ENCODE measurements at regions not wholly inside any gene's neighbourhood (a gene's known extent, or its start where the extent isn't known, plus 50 kb on each side); places are given as distances from the start of the nearest gene placed in this dataset.

DNA sequence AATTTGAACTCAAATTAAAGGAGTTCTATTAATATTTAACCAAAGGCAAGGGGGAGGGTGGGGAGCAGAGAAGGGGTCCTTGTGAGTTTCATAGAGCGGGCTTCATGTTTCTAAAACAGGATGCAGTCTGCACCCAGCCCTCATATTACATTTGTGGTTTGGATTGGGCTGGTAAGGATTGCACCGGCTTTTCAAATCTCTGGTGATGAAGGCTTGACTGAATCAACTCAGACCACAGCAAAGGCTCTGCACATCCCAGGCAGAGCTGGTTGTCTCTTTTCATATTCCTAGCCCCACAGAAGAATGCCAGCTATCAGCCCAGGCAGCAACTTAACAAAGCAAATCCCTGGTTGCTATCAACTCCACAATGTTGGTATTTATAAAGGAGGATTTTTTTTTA is 1221.4 kb downstream of the VRK1 start:
- TF ChIP-seq, protein P1, sequence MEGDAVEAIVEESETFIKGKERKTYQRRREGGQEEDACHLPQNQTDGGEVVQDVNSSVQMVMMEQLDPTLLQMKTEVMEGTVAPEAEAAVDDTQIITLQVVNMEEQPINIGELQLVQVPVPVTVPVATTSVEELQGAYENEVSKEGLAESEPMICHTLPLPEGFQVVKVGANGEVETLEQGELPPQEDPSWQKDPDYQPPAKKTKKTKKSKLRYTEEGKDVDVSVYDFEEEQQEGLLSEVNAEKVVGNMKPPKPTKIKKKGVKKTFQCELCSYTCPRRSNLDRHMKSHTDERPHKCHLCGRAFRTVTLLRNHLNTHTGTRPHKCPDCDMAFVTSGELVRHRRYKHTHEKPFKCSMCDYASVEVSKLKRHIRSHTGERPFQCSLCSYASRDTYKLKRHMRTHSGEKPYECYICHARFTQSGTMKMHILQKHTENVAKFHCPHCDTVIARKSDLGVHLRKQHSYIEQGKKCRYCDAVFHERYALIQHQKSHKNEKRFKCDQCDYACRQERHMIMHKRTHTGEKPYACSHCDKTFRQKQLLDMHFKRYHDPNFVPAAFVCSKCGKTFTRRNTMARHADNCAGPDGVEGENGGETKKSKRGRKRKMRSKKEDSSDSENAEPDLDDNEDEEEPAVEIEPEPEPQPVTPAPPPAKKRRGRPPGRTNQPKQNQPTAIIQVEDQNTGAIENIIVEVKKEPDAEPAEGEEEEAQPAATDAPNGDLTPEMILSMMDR (conservative IDR thresholded peaks at IDR 0.05) = no peak

DNA sequence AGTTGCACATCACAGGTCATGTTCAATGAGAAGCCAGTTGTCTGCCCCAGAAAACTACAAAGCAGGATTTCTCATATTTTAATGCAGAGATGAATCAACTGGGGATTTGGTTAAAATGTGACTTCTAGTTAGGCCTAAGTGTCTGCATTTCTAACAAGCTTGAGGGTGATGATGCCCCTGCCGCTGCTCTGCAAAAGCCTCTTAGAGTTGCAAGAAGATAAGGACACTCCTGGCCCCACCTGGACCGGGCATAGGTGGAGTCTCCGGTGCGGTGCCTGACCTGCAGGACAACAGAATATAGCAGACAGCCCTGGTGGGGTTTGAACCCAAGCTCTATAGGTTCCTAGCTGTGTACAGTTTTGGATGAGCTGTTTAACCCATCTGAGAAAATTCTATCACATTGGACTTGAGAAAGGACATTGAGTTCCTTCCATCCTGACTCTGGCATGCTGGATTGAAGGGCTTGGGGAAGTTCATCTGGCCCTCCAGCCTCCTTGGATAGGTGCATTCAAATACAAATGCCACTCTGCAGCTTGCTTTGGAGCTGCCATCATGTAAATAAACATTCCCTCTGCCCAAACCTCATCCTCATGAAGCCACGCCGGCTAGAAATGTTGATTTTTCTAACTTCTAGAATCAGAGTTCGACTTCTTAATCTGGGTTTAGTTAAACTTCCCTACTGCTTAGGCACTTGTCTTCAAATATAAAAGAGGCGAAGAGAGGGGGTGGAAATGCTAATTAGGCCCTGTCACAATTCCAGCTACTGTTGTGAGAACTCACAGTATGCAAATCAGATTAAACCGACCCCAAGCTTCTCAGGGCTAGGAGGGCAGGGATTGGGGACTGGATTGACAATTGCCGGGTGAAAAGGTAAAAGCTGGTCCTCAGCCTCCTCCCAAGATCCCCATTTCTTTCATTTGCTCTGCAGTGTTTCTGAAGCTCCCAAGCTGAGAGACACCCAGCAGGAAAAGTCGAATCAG is 1225.6 kb downstream of the VRK1 start:
- H3K27ac ChIP-seq = no peak overlapping the region
- TF ChIP-seq, protein P1 (conservative IDR thresholded peaks at IDR 0.05) = no peak

More for the DNA sequence above, 1221.4 kb downstream of the VRK1 start:
- no peak overlapping the region for H3K27ac ChIP-seq

DNA sequence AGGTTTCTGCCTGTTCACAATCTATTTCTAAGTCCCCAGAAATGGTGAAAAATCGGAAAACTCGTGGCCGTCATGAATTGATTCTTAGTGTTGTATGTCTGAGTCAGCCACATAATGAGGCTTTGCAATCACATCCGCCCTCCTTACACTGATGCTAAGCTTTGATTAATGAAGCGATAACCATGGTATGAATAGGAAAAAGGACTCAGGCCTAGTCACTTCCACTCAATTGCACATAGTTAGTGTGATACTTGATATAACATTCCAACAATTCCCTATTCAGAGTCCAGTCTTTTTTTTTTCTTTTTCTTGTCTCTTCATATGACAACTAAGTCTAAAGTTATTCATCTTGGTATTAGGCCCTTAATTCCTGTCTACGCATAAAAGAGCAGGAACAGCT is 1231.0 kb downstream of the VRK1 start:
- H3K27ac ChIP-seq = no peak overlapping the region
- TF ChIP-seq, protein P1 (conservative IDR thresholded peaks at IDR 0.05) = no peak

DNA sequence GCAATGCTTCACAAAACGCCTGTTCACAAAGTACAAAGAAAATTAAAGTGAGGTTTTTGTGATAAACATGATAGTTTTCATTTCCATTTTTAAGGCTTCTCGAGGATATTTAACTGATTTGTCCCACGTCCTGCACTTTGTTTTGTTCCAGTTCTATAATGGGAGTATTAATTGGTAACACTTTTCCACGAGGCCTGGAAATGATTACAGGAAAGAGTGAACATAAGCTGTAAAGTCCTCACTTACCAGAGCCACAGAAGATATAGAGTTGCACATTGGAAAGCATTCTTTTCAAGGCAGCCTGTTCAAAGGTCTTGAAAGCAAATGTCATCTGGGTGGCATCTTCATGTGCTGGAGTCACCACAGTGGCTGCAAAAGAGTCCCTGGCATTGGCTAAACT is 1236.6 kb downstream of the BCL11B start:
- TF ChIP-seq, protein P1 (conservative IDR thresholded peaks at IDR 0.05) = no peak
- H3K27ac ChIP-seq = no peak overlapping the region

DNA sequence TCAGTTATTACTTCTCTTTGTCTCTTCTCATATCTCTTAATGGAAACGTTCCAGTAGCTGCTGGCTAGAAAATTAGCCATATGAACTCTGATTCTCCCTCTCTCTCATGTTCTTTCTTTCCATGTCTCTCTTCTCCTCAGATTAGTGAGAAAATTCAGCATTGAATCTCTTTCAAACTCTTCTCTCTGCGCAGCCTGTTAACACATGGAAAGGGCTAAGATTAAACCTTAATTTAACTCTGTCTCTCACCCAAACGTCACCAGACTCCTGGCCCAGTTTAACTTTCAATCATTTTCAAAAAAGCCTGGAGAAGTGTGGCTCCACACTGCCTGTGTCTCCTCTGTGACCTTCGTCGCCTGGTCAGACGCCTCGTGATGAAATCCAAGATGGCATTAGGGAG is 1234.2 kb downstream of the BCL11B start:
- no peak overlapping the region for H3K27ac ChIP-seq
- TF ChIP-seq, protein P1 (conservative IDR thresholded peaks at IDR 0.05) = no peak

DNA sequence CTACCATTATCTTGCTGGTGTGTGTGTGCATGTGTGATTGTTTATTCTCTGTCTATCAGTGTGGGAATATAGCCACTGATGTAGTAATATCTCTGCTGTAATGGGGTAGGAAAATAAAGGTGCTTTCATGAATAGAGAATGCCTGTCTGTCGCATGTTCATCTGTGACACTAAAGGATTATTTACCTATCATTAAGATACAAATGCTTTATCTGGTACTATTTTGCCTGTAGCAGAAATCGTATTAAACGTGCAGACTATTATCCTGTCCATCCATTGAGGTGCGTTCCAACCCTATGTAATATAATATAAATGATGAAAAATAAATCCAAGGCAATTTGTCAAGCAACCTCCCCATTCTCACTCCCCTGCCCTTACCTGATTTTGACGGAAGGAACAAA is 1215.1 kb downstream of the BCL11B start:
- no peak overlapping the region for H3K27ac ChIP-seq
- TF ChIP-seq, protein P1 (conservative IDR thresholded peaks at IDR 0.05) = no peak

DNA sequence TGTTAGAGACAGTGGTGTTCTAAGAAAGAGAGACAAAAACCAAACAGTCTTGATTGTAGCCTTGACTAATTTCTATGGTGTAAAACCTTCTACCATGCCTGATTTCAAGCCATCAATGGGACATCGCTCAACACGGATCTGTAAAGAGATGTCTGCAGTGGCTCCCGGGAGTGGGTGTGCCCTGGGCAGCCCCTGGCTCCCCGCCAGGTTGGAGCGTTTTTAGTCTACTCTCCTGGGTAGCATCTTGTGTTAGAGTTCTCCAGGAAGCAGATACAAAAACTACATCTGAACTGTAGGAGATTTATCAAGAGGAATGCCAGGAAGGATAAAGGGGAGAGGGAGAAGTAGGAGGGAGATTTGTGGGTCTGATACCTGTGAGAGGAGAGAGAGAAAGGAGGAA is 1212.9 kb downstream of the BCL11B start:
- no peak overlapping the region for H3K27ac ChIP-seq
- TF ChIP-seq, protein P1 (conservative IDR thresholded peaks at IDR 0.05) = no peak
